ENCODE measurements at regions not wholly inside any gene's neighbourhood (a gene's known extent, or its start where the extent isn't known, plus 50 kb on each side); places are given as distances from the start of the nearest gene placed in this dataset.

- TF ChIP-seq, protein P1, sequence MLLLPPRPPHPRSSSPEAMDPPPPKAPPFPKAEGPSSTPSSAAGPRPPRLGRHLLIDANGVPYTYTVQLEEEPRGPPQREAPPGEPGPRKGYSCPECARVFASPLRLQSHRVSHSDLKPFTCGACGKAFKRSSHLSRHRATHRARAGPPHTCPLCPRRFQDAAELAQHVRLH (tag by site-specific recombination; IDR thresholded peaks at IDR 0.05): no peak
- TF ChIP-seq KLF8 (tag by site-specific recombination; IDR thresholded peaks at IDR 0.05): no peak
- TF ChIP-seq CTCF (tag by site-specific recombination; IDR thresholded peaks at IDR 0.05): no peak
- TF ChIP-seq ZNF404 (tag by site-specific recombination; IDR thresholded peaks at IDR 0.05): no peak
- no peak for TF ChIP-seq ZNF596 (tag by site-specific recombination; IDR thresholded peaks at IDR 0.05)
- TF ChIP-seq TCF7L2 (IDR thresholded peaks at IDR 0.05; ENCODE audit: borderline replicate concordance, low read depth, low read length): no peak
- TF ChIP-seq TRIM28 (IDR thresholded peaks at IDR 0.05; ENCODE audit: borderline replicate concordance, low read length): no peak
- TF ChIP-seq ELK4 (IDR thresholded peaks at IDR 0.05; ENCODE audit: borderline replicate concordance, low read depth, low read length): no peak
- no peak for TF ChIP-seq PRDM10 (tag by site-specific recombination; IDR thresholded peaks at IDR 0.05)
- TF ChIP-seq ZXDB (tag by site-specific recombination; IDR thresholded peaks at IDR 0.05): no peak
Observed at GRCh38 chr17:77632619-77633018, 325.9 kb upstream of the TNRC6C start.
